Epithelial cell of esophagus (primary cell): ENCODE measurements at regions not wholly inside any gene's neighbourhood (a gene's known extent, or its start where the extent isn't known, plus 50 kb on each side); places are given as distances from the start of the nearest gene placed in this dataset.

Experiments
- DNase-seq: peaks from one replicate; pipeline ENCODE4 v3.0.0; 2010; ENCODE audit warnings: low read depth
- H3K4me3 ChIP-seq: 2 replicates; pipeline ENCODE4 v1.5.1; 2011; ENCODE audit warnings: mild to moderate bottlenecking, low read length, control low read depth
- TF ChIP-seq, protein P1 (sequence below): IDR thresholded peaks from 2 replicates; pipeline ENCODE4 v1.5.1; 2011; ENCODE audit warnings: low read depth, mild to moderate bottlenecking, low read length, control low read depth, inconsistent platforms; ENCODE audit not compliant: insufficient read depth; ENCODE audit errors: missing control alignments

- DNase-seq: no peak
- H3K4me3 ChIP-seq: no peak overlapping the region
- TF ChIP-seq, protein P1, sequence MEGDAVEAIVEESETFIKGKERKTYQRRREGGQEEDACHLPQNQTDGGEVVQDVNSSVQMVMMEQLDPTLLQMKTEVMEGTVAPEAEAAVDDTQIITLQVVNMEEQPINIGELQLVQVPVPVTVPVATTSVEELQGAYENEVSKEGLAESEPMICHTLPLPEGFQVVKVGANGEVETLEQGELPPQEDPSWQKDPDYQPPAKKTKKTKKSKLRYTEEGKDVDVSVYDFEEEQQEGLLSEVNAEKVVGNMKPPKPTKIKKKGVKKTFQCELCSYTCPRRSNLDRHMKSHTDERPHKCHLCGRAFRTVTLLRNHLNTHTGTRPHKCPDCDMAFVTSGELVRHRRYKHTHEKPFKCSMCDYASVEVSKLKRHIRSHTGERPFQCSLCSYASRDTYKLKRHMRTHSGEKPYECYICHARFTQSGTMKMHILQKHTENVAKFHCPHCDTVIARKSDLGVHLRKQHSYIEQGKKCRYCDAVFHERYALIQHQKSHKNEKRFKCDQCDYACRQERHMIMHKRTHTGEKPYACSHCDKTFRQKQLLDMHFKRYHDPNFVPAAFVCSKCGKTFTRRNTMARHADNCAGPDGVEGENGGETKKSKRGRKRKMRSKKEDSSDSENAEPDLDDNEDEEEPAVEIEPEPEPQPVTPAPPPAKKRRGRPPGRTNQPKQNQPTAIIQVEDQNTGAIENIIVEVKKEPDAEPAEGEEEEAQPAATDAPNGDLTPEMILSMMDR: no peak
These were observed 459.7 kb upstream of the SEMA3A start for GRCh38 chr7:84654273-84654672.

- no peak overlapping the region for H3K4me3 ChIP-seq
- DNase-seq: no peak
- TF ChIP-seq, protein P1: no peak
These were observed 457.3 kb upstream of the SEMA3A start for GRCh38 chr7:84651876-84652275.

GRCh38 chr7:84647797-84648757 is 453.5 kb upstream of the SEMA3A start:
- no peak overlapping the region for H3K4me3 ChIP-seq
- no peak for DNase-seq
- TF ChIP-seq, protein P1: no peak

GRCh38 chr7:84642611-84643010 is 448.0 kb upstream of the SEMA3A start:
- DNase-seq: no peak
- TF ChIP-seq, protein P1: no peak
- H3K4me3 ChIP-seq: no peak overlapping the region

DNA sequence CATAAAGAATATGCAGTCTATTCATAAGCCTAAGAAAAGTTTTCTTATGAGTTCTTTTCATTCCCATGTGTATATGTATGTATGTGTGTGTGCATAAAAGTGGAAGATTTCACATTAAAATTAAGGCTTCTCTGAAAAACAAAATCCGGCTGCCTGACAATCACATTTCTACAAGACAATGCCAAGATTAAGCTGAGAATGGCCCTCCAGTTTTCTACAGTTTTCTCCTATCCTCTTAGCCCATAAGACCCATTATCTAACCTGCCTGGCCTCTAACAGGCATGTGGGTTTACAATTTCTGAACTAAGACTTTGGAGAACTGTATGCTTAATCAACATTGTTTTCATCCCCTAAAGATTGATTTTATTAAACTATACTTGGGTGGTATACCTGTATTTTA is 446.0 kb upstream of the SEMA3A start:
- DNase-seq: no peak
- TF ChIP-seq, protein P1: no peak
- no peak overlapping the region for H3K4me3 ChIP-seq

- TF ChIP-seq, protein P1: no peak
These were observed 443.7 kb upstream of the SEMA3A start for GRCh38 chr7:84638339-84638697.

More at GRCh38 chr7:84638339-84638697, 443.7 kb upstream of the SEMA3A start:
- no peak for DNase-seq
- H3K4me3 ChIP-seq: no peak overlapping the region
